IPS-20b (cell line): ENCODE measurements at regions not wholly inside any gene's neighbourhood (a gene's known extent, or its start where the extent isn't known, plus 50 kb on each side); places are given as distances from the start of the nearest gene placed in this dataset.

Source experiments
- H3K27ac ChIP-seq: one replicate; pipeline ENCODE4 v1.5.1; 2013; ENCODE audit warnings: low read length
- H3K27me3 ChIP-seq: 2 replicates; pipeline ENCODE4 v1.6.1; 2013; ENCODE audit warnings: mild to moderate bottlenecking, low read length, inconsistent platforms; ENCODE audit not compliant: insufficient read depth
- H3K36me3 ChIP-seq: 2 replicates; pipeline ENCODE4 v1.6.1; 2013; ENCODE audit warnings: low read depth, mild to moderate bottlenecking, inconsistent platforms, low read length, moderate library complexity; ENCODE audit not compliant: insufficient read depth
- H3K4me1 ChIP-seq: 2 replicates; pipeline ENCODE4 v1.6.1; 2013; ENCODE audit warnings: mild to moderate bottlenecking, control low read depth, inconsistent platforms, low read length, moderate library complexity; ENCODE audit not compliant: insufficient read depth
- H3K4me3 ChIP-seq: 2 replicates; pipeline ENCODE4 v1.5.1; 2013; ENCODE audit warnings: mild to moderate bottlenecking, low read length, inconsistent platforms
- H3K9ac ChIP-seq: 2 replicates; pipeline ENCODE4 v1.6.1; 2013; ENCODE audit warnings: low read depth, mild to moderate bottlenecking, inconsistent platforms, low read length, moderate library complexity
- H3K9me3 ChIP-seq: 2 replicates; pipeline ENCODE4 v1.6.1; 2013; ENCODE audit warnings: mild to moderate bottlenecking, low read depth, low read length, inconsistent platforms; ENCODE audit not compliant: insufficient read depth

DNA sequence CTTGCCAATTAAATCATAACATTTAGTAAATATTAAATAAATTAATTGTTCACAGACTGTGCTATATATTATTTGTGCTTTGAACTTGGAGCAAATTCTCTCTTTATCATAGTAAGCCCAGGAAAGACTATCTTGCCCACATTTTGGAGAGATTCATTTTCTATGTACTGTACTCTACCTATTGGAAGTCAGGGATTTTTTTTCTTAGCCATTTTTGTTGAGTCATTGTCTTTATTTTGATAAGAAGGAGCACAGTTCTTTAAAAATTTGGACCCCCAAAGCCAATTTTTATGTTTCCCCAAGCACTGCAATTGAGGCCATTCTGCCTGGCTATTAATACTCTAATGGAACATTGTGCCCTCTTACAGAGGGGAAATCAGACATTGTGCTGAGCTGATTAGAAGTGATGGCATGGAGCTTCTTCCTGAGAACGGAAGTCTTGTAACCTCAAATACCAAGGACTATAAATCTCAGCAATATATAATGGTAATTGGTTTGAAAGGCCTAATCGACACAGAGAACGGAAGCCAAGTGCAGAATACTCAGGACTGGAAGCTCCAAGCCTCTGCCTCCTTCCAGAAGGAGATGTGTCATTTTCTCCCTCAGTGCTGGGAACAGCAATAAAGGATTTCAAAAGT, 188.8 kb upstream of the PAPPA start:
- Histone ChIP-seq H3K9me3 (peaks cover 24% of the 10 kb centered on the region), H3K36me3 (no peaks in the 10 kb centered on the region), H3K27me3 (no peaks in the 10 kb centered on the region), H3K9ac (no peak overlapping the region), H3K4me1 (no peaks in the 10 kb centered on the region), H3K4me3 (no peak overlapping the region), H3K27ac (no peak overlapping the region)

- Histone ChIP-seq H3K27ac (no peak overlapping the region), H3K9me3 (peaks cover 24% of the 10 kb centered on the region)
These were observed 186.9 kb upstream of the PAPPA start for GRCh38 chr9:115966660-115967059.

GRCh38 chr9:115969096-115969495, 184.5 kb upstream of the PAPPA start:
- Histone ChIP-seq H3K27me3 (no peaks in the 10 kb centered on the region), H3K9ac (no peak overlapping the region), H3K9me3 (peaks cover 19% of the 10 kb centered on the region), H3K36me3 (no peaks in the 10 kb centered on the region), H3K4me3 (no peak overlapping the region), H3K4me1 (no peaks in the 10 kb centered on the region), H3K27ac (no peak overlapping the region)

More at GRCh38 chr9:115966660-115967059, 186.9 kb upstream of the PAPPA start:
- Histone ChIP-seq H3K9ac (no peak overlapping the region), H3K4me1 (no peaks in the 10 kb centered on the region), H3K36me3 (no peaks in the 10 kb centered on the region), H3K4me3 (no peak overlapping the region), H3K27me3 (no peaks in the 10 kb centered on the region)

DNA sequence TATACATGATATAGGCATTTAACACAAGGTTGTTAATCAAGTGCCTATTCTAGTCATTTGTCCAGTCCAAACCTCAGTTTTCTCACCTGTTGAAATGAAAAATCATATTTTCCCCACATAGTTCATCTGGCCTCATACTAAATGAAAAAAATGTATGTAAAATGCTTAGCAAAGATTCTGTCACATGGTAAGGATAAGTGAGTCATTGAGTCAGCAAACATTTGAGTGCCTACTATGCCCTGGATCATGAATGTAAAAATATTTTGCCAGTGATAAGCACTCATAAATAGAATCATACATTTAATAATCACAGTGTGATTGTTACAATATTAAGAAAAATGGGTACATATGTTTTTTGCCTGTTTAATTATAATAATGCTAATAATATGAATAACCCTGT, 181.2 kb upstream of the PAPPA start:
- H3K4me1 ChIP-seq, result no peaks in the 10 kb centered on the region
- no peaks in the 10 kb centered on the region for H3K36me3 ChIP-seq
- H3K4me3 ChIP-seq, result no peak overlapping the region
- no peak overlapping the region for H3K9ac ChIP-seq
- no peak overlapping the region for H3K27ac ChIP-seq
- H3K9me3 ChIP-seq, result peaks cover 10% of the 10 kb centered on the region
- H3K27me3 ChIP-seq, result no peaks in the 10 kb centered on the region

DNA sequence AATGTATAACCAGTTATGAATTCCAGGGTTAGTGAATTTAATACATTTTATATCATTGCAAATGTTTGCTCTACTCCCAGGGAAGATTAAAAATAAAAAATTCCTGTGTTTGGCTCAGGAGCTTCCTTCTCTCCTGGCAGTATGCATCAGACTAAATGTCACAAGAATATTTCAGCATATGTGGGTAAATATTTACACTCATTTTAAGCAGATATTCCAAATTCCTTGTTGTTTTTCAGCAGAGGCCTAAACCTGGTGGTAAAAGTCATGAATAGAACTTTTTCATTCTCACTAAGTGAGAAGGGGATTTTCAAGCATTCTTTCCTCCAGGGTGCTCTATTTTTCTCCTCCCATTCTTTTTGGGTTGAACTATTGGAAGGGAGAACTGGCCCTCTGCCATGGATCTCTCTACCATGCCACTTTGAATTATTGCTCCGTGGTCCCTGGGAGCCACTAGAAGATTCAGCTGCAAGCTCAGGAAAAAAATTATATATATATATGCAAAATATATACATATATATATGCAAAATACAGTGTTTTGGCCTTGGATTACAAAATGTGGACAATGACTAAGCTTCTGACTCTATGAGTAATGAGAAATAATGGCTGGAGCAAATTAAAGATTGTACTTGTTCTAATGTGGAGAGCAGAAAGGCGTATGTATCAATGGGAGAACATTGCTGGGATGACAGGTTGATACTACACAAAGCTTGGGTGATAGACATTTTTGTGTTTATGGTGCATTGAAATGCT, 180.6 kb upstream of the PAPPA start:
- H3K36me3 ChIP-seq, result no peaks in the 10 kb centered on the region
- H3K4me3 ChIP-seq, result no peak overlapping the region
- H3K27ac ChIP-seq, result no peak overlapping the region
- H3K27me3 ChIP-seq, result no peaks in the 10 kb centered on the region
- peaks cover 4% of the 10 kb centered on the region; the same call in 1 of the 2 replicates for H3K9me3 ChIP-seq
- no peak overlapping the region for H3K9ac ChIP-seq
- H3K4me1 ChIP-seq, result no peaks in the 10 kb centered on the region

DNA sequence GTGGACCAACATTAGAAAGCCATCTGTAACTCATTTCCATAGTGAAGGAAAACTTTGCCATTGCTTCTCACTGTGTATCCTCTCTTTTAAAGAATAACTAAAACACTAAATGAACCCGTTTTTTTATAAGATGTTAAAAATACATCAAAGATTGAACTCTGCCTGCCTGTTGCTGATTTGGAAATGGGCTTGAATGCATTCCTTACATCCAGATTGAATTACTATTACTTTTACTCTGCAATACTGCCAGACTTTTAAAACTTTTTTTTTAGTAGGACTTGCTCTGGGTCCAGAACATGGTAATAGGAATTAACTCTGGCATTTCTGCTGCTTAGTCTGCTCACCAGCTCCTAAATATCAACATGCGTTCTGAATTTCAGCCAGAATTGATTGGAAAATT, 176.8 kb upstream of the PAPPA start:
- Histone ChIP-seq H3K9ac (no peak overlapping the region), H3K4me1 (peaks cover 3% of the 10 kb centered on the region; the same call in 1 of the 2 replicates), H3K27me3 (no peaks in the 10 kb centered on the region), H3K36me3 (no peaks in the 10 kb centered on the region), H3K4me3 (no peak overlapping the region), H3K9me3 (no peaks in the 10 kb centered on the region), H3K27ac (no peak overlapping the region)

- H3K27me3 ChIP-seq, result no peaks in the 10 kb centered on the region
- H3K36me3 ChIP-seq, result no peaks in the 10 kb centered on the region
- no peak overlapping the region for H3K9ac ChIP-seq
- H3K27ac ChIP-seq, result no peak overlapping the region
- peaks cover 3% of the 10 kb centered on the region; the same call in 1 of the 2 replicates for H3K4me1 ChIP-seq
- H3K9me3 ChIP-seq, result no peaks in the 10 kb centered on the region
- no peak overlapping the region for H3K4me3 ChIP-seq
These were observed 175.5 kb upstream of the PAPPA start for GRCh38 chr9:115978091-115978490.

DNA sequence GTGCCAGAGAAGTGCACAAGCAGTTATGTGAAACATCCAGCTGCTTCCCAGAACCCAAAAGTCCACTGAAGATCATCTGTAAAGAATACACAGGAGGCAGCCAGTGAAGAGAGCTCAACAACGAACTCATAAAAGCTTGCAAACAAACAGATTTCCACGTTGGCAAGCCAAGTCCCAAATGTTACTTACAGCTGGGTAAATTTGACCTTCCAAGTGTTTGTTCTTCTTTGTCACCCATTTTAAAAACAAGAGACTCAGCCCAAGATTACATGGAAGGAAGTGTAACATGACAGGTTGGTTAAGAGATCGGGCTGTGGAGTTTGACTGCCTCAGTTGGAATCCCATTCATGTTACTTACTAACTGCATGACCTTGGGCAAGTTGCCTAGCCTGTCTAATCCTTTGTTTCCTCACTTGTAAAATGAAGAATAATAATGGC, 174.9 kb upstream of the PAPPA start:
- Histone ChIP-seq H3K4me1 (peaks cover 3% of the 10 kb centered on the region; the same call in 1 of the 2 replicates), H3K9ac (no peak overlapping the region), H3K27me3 (no peaks in the 10 kb centered on the region), H3K36me3 (no peaks in the 10 kb centered on the region), H3K9me3 (no peaks in the 10 kb centered on the region), H3K4me3 (no peak overlapping the region), H3K27ac (no peak overlapping the region)

DNA sequence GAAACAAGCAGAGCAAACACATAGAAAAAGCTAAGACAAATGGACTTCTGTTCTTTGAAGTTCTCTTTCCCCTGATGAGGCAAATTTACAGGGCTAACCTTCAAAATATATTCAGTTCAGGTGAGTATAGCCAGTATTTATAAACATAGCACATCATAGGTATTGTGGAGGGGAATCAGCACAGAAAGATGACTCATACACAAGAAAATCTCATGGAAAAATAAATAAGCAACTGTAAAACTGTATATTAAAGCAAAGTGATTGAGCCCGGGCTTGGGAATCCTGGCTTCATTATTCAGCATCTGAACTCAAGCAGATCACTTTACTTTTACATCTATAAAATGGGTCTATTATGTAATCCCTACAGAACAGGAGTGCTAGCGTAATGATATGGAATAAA, 173.5 kb upstream of the PAPPA start:
- no peak overlapping the region for H3K27ac ChIP-seq
- no peaks in the 10 kb centered on the region for H3K27me3 ChIP-seq

GRCh38 chr9:115980502-115980901, 173.1 kb upstream of the PAPPA start:
- Histone ChIP-seq H3K27me3 (no peaks in the 10 kb centered on the region), H3K36me3 (no peaks in the 10 kb centered on the region)

More for the DNA sequence above, 173.5 kb upstream of the PAPPA start:
- Histone ChIP-seq H3K9me3 (no peaks in the 10 kb centered on the region), H3K4me1 (peaks cover 3% of the 10 kb centered on the region; the same call in 1 of the 2 replicates), H3K4me3 (no peak overlapping the region), H3K9ac (no peak overlapping the region), H3K36me3 (no peaks in the 10 kb centered on the region)

DNA sequence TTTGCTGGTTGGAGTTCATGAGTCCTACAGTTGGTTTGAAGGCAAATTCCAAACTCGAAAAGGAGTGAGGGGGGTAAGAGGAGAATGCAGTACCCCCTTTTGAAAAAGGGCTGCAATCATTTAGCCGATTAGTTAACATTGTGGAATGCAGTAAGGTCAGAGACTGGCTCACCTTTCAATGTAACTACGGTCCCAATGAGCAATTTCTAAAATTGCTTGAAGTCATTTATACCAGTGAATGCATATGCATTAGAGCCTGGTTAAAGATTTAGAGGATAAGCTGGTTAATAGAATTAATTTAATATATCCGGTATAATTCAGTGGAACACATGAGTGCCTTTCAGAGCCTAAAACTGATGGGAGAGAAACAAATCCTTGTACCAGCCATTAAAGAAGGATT, 172.6 kb upstream of the PAPPA start:
- no peak overlapping the region for H3K4me3 ChIP-seq
- no peaks in the 10 kb centered on the region for H3K9me3 ChIP-seq
- H3K27ac ChIP-seq, result no peak overlapping the region
- no peaks in the 10 kb centered on the region for H3K36me3 ChIP-seq
- no peak overlapping the region for H3K9ac ChIP-seq
- no peaks in the 10 kb centered on the region for H3K27me3 ChIP-seq
- H3K4me1 ChIP-seq, result peaks cover 3% of the 10 kb centered on the region; the same call in 1 of the 2 replicates

More at GRCh38 chr9:115980502-115980901, 173.1 kb upstream of the PAPPA start:
- Histone ChIP-seq H3K4me1 (peaks cover 3% of the 10 kb centered on the region; the same call in 1 of the 2 replicates), H3K9ac (no peak overlapping the region), H3K4me3 (no peak overlapping the region), H3K9me3 (no peaks in the 10 kb centered on the region), H3K27ac (no peak overlapping the region)

DNA sequence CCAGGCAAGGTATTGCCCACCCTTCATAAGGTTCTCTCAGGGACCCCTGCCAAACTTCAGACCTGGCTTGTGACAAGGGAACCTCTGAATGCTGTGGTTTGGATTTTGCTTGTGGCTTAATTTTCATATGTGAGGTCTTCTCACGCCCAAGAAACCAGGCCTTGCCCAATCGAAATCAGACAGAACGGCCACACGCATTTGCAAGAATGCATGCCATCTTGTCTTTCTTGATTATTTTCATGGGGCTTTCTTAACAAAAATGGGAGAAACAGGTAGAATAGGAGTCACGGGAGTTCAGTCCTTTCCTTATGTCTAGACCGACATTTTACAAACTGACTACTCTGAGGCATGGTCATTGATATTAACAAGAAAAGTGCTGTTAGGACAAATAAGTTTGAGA, 170.2 kb upstream of the PAPPA start:
- no peak overlapping the region for H3K27ac ChIP-seq
- no peaks in the 10 kb centered on the region for H3K27me3 ChIP-seq
- no peak overlapping the region for H3K4me3 ChIP-seq
- H3K36me3 ChIP-seq, result no peaks in the 10 kb centered on the region
- H3K4me1 ChIP-seq, result peaks cover 3% of the 10 kb centered on the region; the same call in 1 of the 2 replicates
- no peaks in the 10 kb centered on the region for H3K9me3 ChIP-seq
- H3K9ac ChIP-seq, result no peak overlapping the region
